Left hindlimb (tissue), 1 donor: ENCODE measurements at regions not wholly inside any gene's neighbourhood (a gene's known extent, or its start where the extent isn't known, plus 50 kb on each side); places are given as distances from the start of the nearest gene placed in this dataset.
"Not testable (repeated sequence)": the region's sequence is repeated elsewhere in the genome, so short reads cannot be mapped to it uniquely, and the experiment has no call there.

Source experiments
- DNase-seq: peaks from one replicate; pipeline ENCODE4 v3.0.0-alpha.2; 2018

GRCh38 chr4:38280323-38280706 lies 320.1 kb downstream of the PTTG2 start:
- DNase-seq: no peak

GRCh38 chr4:38281371-38282071 lies 321.3 kb downstream of the PTTG2 start:
- no peak for DNase-seq

GRCh38 chr4:38283724-38284123 lies 323.5 kb downstream of the PTTG2 start:
- DNase-seq: no peak

- no peak for DNase-seq
Observed at GRCh38 chr4:38284294-38285030, 324.3 kb downstream of the PTTG2 start.

- DNase-seq: no peak
Observed at GRCh38 chr4:38287101-38287851, 327.1 kb downstream of the PTTG2 start.

- DNase-seq: no peak
Observed at GRCh38 chr4:38289553-38289952, 329.4 kb downstream of the PTTG2 start.

GRCh38 chr4:38290366-38290765 lies 330.2 kb downstream of the PTTG2 start:
- no peak for DNase-seq

- no peak for DNase-seq
Observed at GRCh38 chr4:38290914-38291313, 330.7 kb downstream of the PTTG2 start.

- no peak for DNase-seq
Observed at GRCh38 chr4:38292529-38292928, 332.3 kb downstream of the PTTG2 start.

- no peak for DNase-seq
Observed at GRCh38 chr4:38294238-38294637, 334.0 kb downstream of the PTTG2 start.

- no peak for DNase-seq
Observed at GRCh38 chr4:38297061-38297460, 336.9 kb downstream of the PTTG2 start.

- no peak for DNase-seq
Observed at GRCh38 chr4:38298868-38299713, 338.9 kb downstream of the PTTG2 start.

- DNase-seq: no peak
Observed at GRCh38 chr4:38302910-38303309, 342.7 kb downstream of the PTTG2 start.

- DNase-seq: not testable (repeated sequence)
Observed at GRCh38 chr4:38304460-38304859, 344.3 kb downstream of the PTTG2 start.

- no peak for DNase-seq
Observed at GRCh38 chr4:38306482-38307071, 346.4 kb downstream of the PTTG2 start.

GRCh38 chr4:38308728-38309311 lies 348.6 kb downstream of the PTTG2 start:
- no peak for DNase-seq

GRCh38 chr4:38309471-38309870 lies 349.3 kb downstream of the PTTG2 start:
- no peak for DNase-seq

GRCh38 chr4:38310446-38311043 lies 350.3 kb downstream of the PTTG2 start:
- no peak for DNase-seq

GRCh38 chr4:38311495-38312126 lies 351.4 kb downstream of the PTTG2 start:
- no peak for DNase-seq

- no peak for DNase-seq
Observed at GRCh38 chr4:38313175-38313574, 350.8 kb upstream of the KLF3 start.

GRCh38 chr4:38313999-38314561 lies 349.9 kb upstream of the KLF3 start:
- no peak for DNase-seq
